Tibial nerve (tissue), 3 donors: ENCODE measurements at regions not wholly inside any gene's neighbourhood (a gene's known extent, or its start where the extent isn't known, plus 50 kb on each side); places are given as distances from the start of the nearest gene placed in this dataset.

Experiments
- CTCF ChIP-seq, 5 experiments: fragments of 200-600 bp in 3 of 5; fragments of 450-650 bp in 2 of 5; sonication (generic) in 3 of 5; IDR thresholded peaks; one replicate each; pipeline ENCODE4 v1.5.1; 2016 to 2019; ENCODE audit warnings: antibody characterized with exemption in 5 of 5, mild to moderate bottlenecking in 3 of 5, moderate library complexity in 2 of 5
- POLR2A ChIP-seq, 2 donors: fragments of 450-650 bp; IDR thresholded peaks; one replicate each; pipeline ENCODE4 v1.6.1; 2017; ENCODE audit warnings: antibody characterized with exemption in 2 of 2, mild to moderate bottlenecking in 2 of 2, moderate library complexity in 2 of 2

- TF ChIP-seq POLR2A (IDR thresholded peaks at IDR 0.05) (no peak), CTCF (IDR thresholded peaks at IDR 0.05) (no peak)
These were observed 617.0 kb upstream of the NR5A2 start for GRCh38 chr1:199410462-199410861.
